SK-N-SH treated with all-trans-retinoic acid at 6 μM for 48 hours (cell line): ENCODE measurements at regions not wholly inside any gene's neighbourhood (a gene's known extent, or its start where the extent isn't known, plus 50 kb on each side); places are given as distances from the start of the nearest gene placed in this dataset.

ENCODE experiments used
- ARNTL ChIP-seq: fragments of 450-650 bp; formaldehyde crosslinking; IDR thresholded peaks from 2 replicates; pipeline ENCODE4 v1.5.0; 2020; ENCODE audit warnings: low read depth, mild to moderate bottlenecking, moderate library complexity, borderline replicate concordance
- CSDC2 ChIP-seq: fragments of 250-450 bp; sonication (Bioruptor Pico); IDR thresholded peaks from 2 replicates; pipeline ENCODE4 v1.5.0; 2020; ENCODE audit warnings: mild to moderate bottlenecking, moderate library complexity
- ESRRG ChIP-seq: fragments of 250-450 bp; sonication (Bioruptor Pico); IDR thresholded peaks from 2 replicates; pipeline ENCODE4 v1.6.1; 2021; ENCODE audit warnings: mild to moderate bottlenecking
- GLIS3 ChIP-seq: fragments of 250-450 bp; sonication (Bioruptor Pico); IDR thresholded peaks from 2 replicates; pipeline ENCODE4 v1.5.0; 2020; ENCODE audit warnings: mild to moderate bottlenecking, moderate library complexity
- POU6F1 ChIP-seq: fragments of 250-450 bp; sonication (Bioruptor Pico); IDR thresholded peaks from 2 replicates; pipeline ENCODE4 v1.8.0; 2021; ENCODE audit warnings: low read depth, mild to moderate bottlenecking, moderate library complexity, borderline replicate concordance
- RARB ChIP-seq: fragments of 250-450 bp; sonication (Bioruptor Pico); IDR thresholded peaks from 2 replicates; pipeline ENCODE4 v1.8.0; 2021; ENCODE audit warnings: mild to moderate bottlenecking, moderate library complexity
- SNAI2 ChIP-seq: fragments of 250-450 bp; sonication (Bioruptor Pico); IDR thresholded peaks from 2 replicates; pipeline ENCODE4 v1.5.0; 2020; ENCODE audit warnings: mild to moderate bottlenecking, moderate library complexity
- TOX ChIP-seq: fragments of 250-450 bp; sonication (Bioruptor Pico); IDR thresholded peaks from 2 replicates; pipeline ENCODE4 v1.8.0; 2021; ENCODE audit warnings: mild to moderate bottlenecking, moderate library complexity, borderline replicate concordance
- ZFP3 ChIP-seq: fragments of 250-450 bp; sonication (Bioruptor Pico); IDR thresholded peaks from 2 replicates; pipeline ENCODE4 v1.5.0; 2020; ENCODE audit warnings: mild to moderate bottlenecking, moderate library complexity
- ZFP30 ChIP-seq: fragments of 450-650 bp; formaldehyde crosslinking; IDR thresholded peaks from 2 replicates; pipeline ENCODE4 v1.5.0; 2022; ENCODE audit warnings: mild to moderate bottlenecking, moderate library complexity
- TF ChIP-seq, protein P1 (sequence below): fragments of 250-450 bp; sonication (Bioruptor Pico); IDR thresholded peaks from 2 replicates; pipeline ENCODE4 v1.5.1; 2021; ENCODE audit warnings: mild to moderate bottlenecking, moderate library complexity

DNA sequence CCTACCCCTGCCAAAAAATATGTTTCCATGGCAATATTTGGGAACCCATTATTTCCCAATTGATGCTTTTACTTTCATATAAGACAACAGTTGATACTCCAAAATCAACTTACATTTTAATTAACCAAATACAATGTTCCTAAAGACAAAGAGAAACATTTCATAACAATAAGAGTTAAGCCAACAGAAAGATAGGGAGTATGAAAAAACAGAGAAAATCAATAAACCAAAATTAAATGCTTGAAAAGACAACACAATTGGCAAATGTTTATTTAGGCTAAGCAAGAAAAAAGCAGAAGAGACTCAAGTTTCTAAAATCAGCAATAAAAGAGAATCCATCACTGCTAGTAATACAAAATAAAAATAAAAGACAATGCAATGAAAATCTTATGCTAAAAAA is 123.1 kb upstream of the VPREB1 start:
- TF ChIP-seq GLIS3 (CRISPR knock-in tag): no peak
- TF ChIP-seq ZFP30 (CRISPR knock-in tag): no peak
- TF ChIP-seq POU6F1 (CRISPR knock-in tag): no peak
- no peak for TF ChIP-seq TOX (CRISPR knock-in tag)
- TF ChIP-seq ESRRG (CRISPR knock-in tag): no peak
- TF ChIP-seq ARNTL (CRISPR knock-in tag): no peak
- TF ChIP-seq, protein P1, sequence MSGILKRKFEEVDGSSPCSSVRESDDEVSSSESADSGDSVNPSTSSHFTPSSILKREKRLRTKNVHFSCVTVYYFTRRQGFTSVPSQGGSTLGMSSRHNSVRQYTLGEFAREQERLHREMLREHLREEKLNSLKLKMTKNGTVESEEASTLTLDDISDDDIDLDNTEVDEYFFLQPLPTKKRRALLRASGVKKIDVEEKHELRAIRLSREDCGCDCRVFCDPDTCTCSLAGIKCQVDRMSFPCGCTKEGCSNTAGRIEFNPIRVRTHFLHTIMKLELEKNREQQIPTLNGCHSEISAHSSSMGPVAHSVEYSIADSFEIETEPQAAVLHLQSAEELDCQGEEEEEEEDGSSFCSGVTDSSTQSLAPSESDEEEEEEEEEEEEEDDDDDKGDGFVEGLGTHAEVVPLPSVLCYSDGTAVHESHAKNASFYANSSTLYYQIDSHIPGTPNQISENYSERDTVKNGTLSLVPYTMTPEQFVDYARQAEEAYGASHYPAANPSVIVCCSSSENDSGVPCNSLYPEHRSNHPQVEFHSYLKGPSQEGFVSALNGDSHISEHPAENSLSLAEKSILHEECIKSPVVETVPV: no peak
- no peak for TF ChIP-seq RARB
- TF ChIP-seq SNAI2: no peak
- no peak for TF ChIP-seq CSDC2 (CRISPR knock-in tag)
- no peak for TF ChIP-seq ZFP3 (CRISPR knock-in tag)
